ENCODE measurements at regions not wholly inside any gene's neighbourhood (a gene's known extent, or its start where the extent isn't known, plus 50 kb on each side); places are given as distances from the start of the nearest gene placed in this dataset.

- TF ChIP-seq CTCF (IDR thresholded peaks at IDR 0.05) (no peak), POLR2A (IDR thresholded peaks at IDR 0.05) (no peak), POLR2AphosphoS5 (IDR thresholded peaks at IDR 0.05) (no peak)
Measured at GRCh38 chr13:72039126-72039525, 172.1 kb upstream of the DACH1 start.
